ENCODE measurements at regions not wholly inside any gene's neighbourhood (a gene's known extent, or its start where the extent isn't known, plus 50 kb on each side); places are given as distances from the start of the nearest gene placed in this dataset.

GRCh38 chr4:143089847-143090246, 94.9 kb upstream of the USP38 start:
- no peak for TF ChIP-seq CTCF (IDR thresholded peaks at IDR 0.05; ENCODE audit: low read depth, low read length)
- DNase-seq (ENCODE audit: low read depth, low spot score): no peak
- H3K4me3 ChIP-seq (ENCODE audit: low read depth, low read length): no peak overlapping the region
- in situ Hi-C loops (cut with HindIII; ENCODE audit: low sequenced_read_pairs): no loop called here

- in situ Hi-C loops (cut with HindIII; ENCODE audit: low sequenced_read_pairs): no loop called here
- no peak for TF ChIP-seq CTCF (IDR thresholded peaks at IDR 0.05; ENCODE audit: low read depth, low read length)
These were observed 92.9 kb upstream of the USP38 start for GRCh38 chr4:143091862-143092261.

GRCh38 chr4:143095447-143095846, 89.3 kb upstream of the USP38 start:
- in situ Hi-C loops (cut with HindIII; ENCODE audit: low sequenced_read_pairs): no loop called here
- DNase-seq (ENCODE audit: low read depth, low spot score): no peak
- H3K4me3 ChIP-seq (ENCODE audit: low read depth, low read length): no peak overlapping the region
- no peak for TF ChIP-seq CTCF (IDR thresholded peaks at IDR 0.05; ENCODE audit: low read depth, low read length)

More at GRCh38 chr4:143091862-143092261, 92.9 kb upstream of the USP38 start:
- H3K4me3 ChIP-seq (ENCODE audit: low read depth, low read length): no peak overlapping the region
- DNase-seq (ENCODE audit: low read depth, low spot score): no peak

- DNase-seq (ENCODE audit: low read depth, low spot score): no peak
- TF ChIP-seq CTCF (IDR thresholded peaks at IDR 0.05; ENCODE audit: low read depth, low read length): no peak
- in situ Hi-C loops (cut with HindIII; ENCODE audit: low sequenced_read_pairs): no loop called here
- no peak overlapping the region for H3K4me3 ChIP-seq (ENCODE audit: low read depth, low read length)
These were observed 87.0 kb upstream of the USP38 start for GRCh38 chr4:143097751-143098150.

- in situ Hi-C loops (cut with HindIII; ENCODE audit: low sequenced_read_pairs): no loop called here
- TF ChIP-seq CTCF (IDR thresholded peaks at IDR 0.05; ENCODE audit: low read depth, low read length): no peak
- no peak for DNase-seq (ENCODE audit: low read depth, low spot score)
- H3K4me3 ChIP-seq (ENCODE audit: low read depth, low read length): no peak overlapping the region
These were observed 85.0 kb upstream of the USP38 start for GRCh38 chr4:143099693-143100092.

GRCh38 chr4:143109376-143109775, 75.3 kb upstream of the USP38 start:
- in situ Hi-C loops (cut with HindIII; ENCODE audit: low sequenced_read_pairs): no loop called here
- no peak overlapping the region for H3K4me3 ChIP-seq (ENCODE audit: low read depth, low read length)
- no peak for TF ChIP-seq CTCF (IDR thresholded peaks at IDR 0.05; ENCODE audit: low read depth, low read length)
- no peak for DNase-seq (ENCODE audit: low read depth, low spot score)

DNA sequence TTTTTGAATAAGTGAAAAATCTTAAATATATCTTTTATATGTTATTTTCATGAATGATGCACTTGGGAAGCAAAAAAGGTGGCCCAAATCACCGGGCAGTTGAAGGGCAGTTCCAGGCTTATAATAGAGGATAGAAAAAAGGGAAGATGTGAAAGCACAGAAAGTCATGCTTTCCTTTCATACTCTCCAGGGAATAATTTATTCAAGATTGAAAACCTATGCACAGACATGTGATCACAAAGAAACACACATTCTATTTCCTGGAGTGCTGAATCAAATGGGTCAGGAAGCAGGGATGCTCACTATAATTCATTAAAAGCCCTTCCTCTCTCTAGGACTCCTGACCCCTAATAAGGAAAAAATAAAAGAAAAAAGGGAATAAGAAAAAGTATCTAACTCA, 66.1 kb upstream of the USP38 start:
- TF ChIP-seq CTCF (IDR thresholded peaks at IDR 0.05; ENCODE audit: low read depth, low read length): no peak
- no peak overlapping the region for H3K4me3 ChIP-seq (ENCODE audit: low read depth, low read length)
- in situ Hi-C loops (cut with HindIII; ENCODE audit: low sequenced_read_pairs): no loop called here
- DNase-seq (ENCODE audit: low read depth, low spot score): no peak

Data from astrocyte of the spinal cord (primary cell).